NCI-H2227 treated with DMSO at 0.1 percent for 48 hours (cell line): ENCODE measurements at regions not wholly inside any gene's neighbourhood (a gene's known extent, or its start where the extent isn't known, plus 50 kb on each side); places are given as distances from the start of the nearest gene placed in this dataset.

ENCODE experiments used
- DNase-seq: peaks from one replicate; lab custom pipeline; 2025; lab: John Stamatoyannopoulos, UW

GRCh38 chr17:413016-413350 is 60.4 kb upstream of the RPH3AL start:
- no peak for DNase-seq

- peak; percentile 9 for DNase-seq
Observed at GRCh38 chr17:412211-413015, 59.8 kb upstream of the RPH3AL start.

GRCh38 chr17:411421-412120 is 59.0 kb upstream of the RPH3AL start:
- DNase-seq = no peak

- DNase-seq = no peak
Observed at GRCh38 chr17:410543-411401, 58.2 kb upstream of the RPH3AL start.

- DNase-seq = peak; percentile 99
Observed at GRCh38 chr17:409848-410542, 57.4 kb upstream of the RPH3AL start.

GRCh38 chr17:409308-409847 is 56.8 kb upstream of the RPH3AL start:
- no peak for DNase-seq

GRCh38 chr17:404703-405102 is 52.1 kb upstream of the RPH3AL start:
- no peak for DNase-seq
